ENCODE measurements at regions not wholly inside any gene's neighbourhood (a gene's known extent, or its start where the extent isn't known, plus 50 kb on each side); places are given as distances from the start of the nearest gene placed in this dataset.

- no peaks in the 10 kb centered on the region for H3K4me1 ChIP-seq (ENCODE audit: control insufficient read depth in 1 of 2, low read depth in 2 of 2)
- no peaks in the 10 kb centered on the region for H3K9me3 ChIP-seq
- H3K27me3 ChIP-seq (replicated peaks; ENCODE audit: insufficient read depth), result no peaks in the 10 kb centered on the region
- no peak overlapping the region for H3K4me3 ChIP-seq
- no peaks in the 10 kb centered on the region for H3K36me3 ChIP-seq
- H3K27ac ChIP-seq, result no peak overlapping the region
- no peak for ATAC-seq (ENCODE audit: insufficient number of reproducible peaks, low FRiP score, low read depth)
- DNase-seq (ENCODE audit: low spot score), result no peak
- no peak for TF ChIP-seq CTCF (IDR thresholded peaks at IDR 0.05)
Measured at GRCh38 chr4:164212714-164213113, 541.2 kb upstream of the SMIM31 start.

- Histone ChIP-seq H3K27ac (no peak overlapping the region), H3K27me3 (replicated peaks; ENCODE audit: insufficient read depth) (no peaks in the 10 kb centered on the region), H3K4me1 (ENCODE audit: control insufficient read depth in 1 of 2, low read depth in 2 of 2) (no peaks in the 10 kb centered on the region), H3K4me3 (no peak overlapping the region), H3K9me3 (no peaks in the 10 kb centered on the region), H3K36me3 (no peaks in the 10 kb centered on the region)
- TF ChIP-seq CTCF (IDR thresholded peaks at IDR 0.05), result no peak
- DNase-seq (ENCODE audit: low spot score) (no peak), ATAC-seq (ENCODE audit: insufficient number of reproducible peaks, low FRiP score, low read depth) (no peak)
Measured at GRCh38 chr4:164215113-164215741, 538.7 kb upstream of the SMIM31 start.

GRCh38 chr4:164221631-164222030 lies 532.3 kb upstream of the SMIM31 start:
- Histone ChIP-seq H3K27ac (no peak overlapping the region), H3K36me3 (no peaks in the 10 kb centered on the region), H3K4me3 (no peak overlapping the region), H3K27me3 (replicated peaks; ENCODE audit: insufficient read depth) (no peaks in the 10 kb centered on the region), H3K4me1 (ENCODE audit: control insufficient read depth in 1 of 2, low read depth in 2 of 2) (no peaks in the 10 kb centered on the region), H3K9me3 (no peaks in the 10 kb centered on the region)
- no peak for TF ChIP-seq CTCF (IDR thresholded peaks at IDR 0.05)
- ATAC-seq (ENCODE audit: insufficient number of reproducible peaks, low FRiP score, low read depth) (no peak), DNase-seq (ENCODE audit: low spot score) (no peak)

- H3K27ac ChIP-seq, result no peak overlapping the region
- no peaks in the 10 kb centered on the region for H3K36me3 ChIP-seq
- H3K27me3 ChIP-seq (replicated peaks; ENCODE audit: insufficient read depth), result no peaks in the 10 kb centered on the region
- no peak overlapping the region for H3K4me3 ChIP-seq
- no peaks in the 10 kb centered on the region for H3K9me3 ChIP-seq
- ATAC-seq (ENCODE audit: insufficient number of reproducible peaks, low FRiP score, low read depth), result no peak
- DNase-seq (ENCODE audit: low spot score), result no peak
- H3K4me1 ChIP-seq (ENCODE audit: control insufficient read depth in 1 of 2, low read depth in 2 of 2), result no peaks in the 10 kb centered on the region
- no peak for TF ChIP-seq CTCF (IDR thresholded peaks at IDR 0.05)
Measured at GRCh38 chr4:164224871-164225270, 529.1 kb upstream of the SMIM31 start.

GRCh38 chr4:164229255-164229654 lies 524.7 kb upstream of the SMIM31 start:
- ATAC-seq (ENCODE audit: insufficient number of reproducible peaks, low FRiP score, low read depth) (no peak), DNase-seq (ENCODE audit: low spot score) (no peak)
- Histone ChIP-seq H3K36me3 (no peaks in the 10 kb centered on the region), H3K4me3 (no peak overlapping the region), H3K4me1 (ENCODE audit: control insufficient read depth in 1 of 2, low read depth in 2 of 2) (no peaks in the 10 kb centered on the region), H3K27me3 (replicated peaks; ENCODE audit: insufficient read depth) (no peaks in the 10 kb centered on the region), H3K27ac (no peak overlapping the region), H3K9me3 (no peaks in the 10 kb centered on the region)
- TF ChIP-seq CTCF (IDR thresholded peaks at IDR 0.05), result no peak
